ENCODE measurements at regions not wholly inside any gene's neighbourhood (a gene's known extent, or its start where the extent isn't known, plus 50 kb on each side); places are given as distances from the start of the nearest gene placed in this dataset.

- Histone ChIP-seq H4K20me1 (ENCODE audit: insufficient read depth, low read length) (no peaks in the 10 kb centered on the region), H3K9me3 (replicated peaks in 1 of 2; ENCODE audit: control insufficient read depth in 1 of 2, insufficient read depth in 1 of 2, low read length in 2 of 2) (peaks cover 0 to 5% of the 10 kb centered on the region in 2 donors), H3K4me3 (replicated peaks in 1 of 3; ENCODE audit: low read depth in 2 of 3, low read length in 3 of 3) (no peak overlapping the region), H2AFZ (ENCODE audit: insufficient read depth, low read depth, low read length, poor library complexity, severe bottlenecking) (no peak overlapping the region), H3K4me2 (replicated peaks; ENCODE audit: extremely low read depth, low read length, poor library complexity, severe bottlenecking) (no peak overlapping the region), H3K9ac (ENCODE audit: insufficient read depth, low read length, poor library complexity, severe bottlenecking) (no peak overlapping the region), H3K27ac (ENCODE audit: low read depth in 1 of 2, low read length in 2 of 2) (no peak overlapping the region), H3K79me2 (ENCODE audit: insufficient read depth, low read length) (no peaks in the 10 kb centered on the region), H3K4me1 (ENCODE audit: control insufficient read depth in 1 of 2, insufficient read depth in 2 of 2, low read length in 2 of 2) (peaks cover 0 to 8% of the 10 kb centered on the region in 2 donors), H3K36me3 (replicated peaks in 1 of 2; ENCODE audit: control insufficient read depth in 1 of 2, insufficient read depth in 2 of 2, low read length in 2 of 2) (no peaks in the 10 kb centered on the region), H3K27me3 (ENCODE audit: control insufficient read depth in 2 of 2, insufficient read depth in 2 of 2, low read length in 2 of 2) (no peaks in the 10 kb centered on the region)
- H3K27me3 Mint-ChIP-seq (ENCODE audit: low read depth in 3 of 3) = peaks cover 0 to 4% (median 0%) of the 10 kb centered on the region in 3 donors
- peaks cover 11% of the 10 kb centered on the region for H3K4me1 Mint-ChIP-seq
- intact Hi-C loops (cut with micrococcal nuclease) = no loop called here
- TF ChIP-seq CTCF (IDR thresholded peaks at IDR 0.05) = no peak
- 88% methylated on average over 3 of the region's 3 CpGs for WGBS (ENCODE audit: insufficient coverage)
- no peak overlapping the region for H3K27ac Mint-ChIP-seq
- no peak overlapping the region for H3K4me3 Mint-ChIP-seq
- H3K9me3 Mint-ChIP-seq = peaks cover 0 to 7% (median 3%) of the 10 kb centered on the region in 7 donors
- no peak for DNase-seq
- no peaks in the 10 kb centered on the region for H3K36me3 Mint-ChIP-seq
Measured at GRCh38 chr1:221510793-221511503, 230.9 kb downstream of the DUSP10 start.

- H3K36me3 ChIP-seq (replicated peaks in 1 of 2; ENCODE audit: control insufficient read depth in 1 of 2, insufficient read depth in 2 of 2, low read length in 2 of 2) = no peaks in the 10 kb centered on the region
- no peaks in the 10 kb centered on the region for H3K9me3 ChIP-seq (replicated peaks in 1 of 2; ENCODE audit: control insufficient read depth in 1 of 2, insufficient read depth in 1 of 2, low read length in 2 of 2)
- no peaks in the 10 kb centered on the region for H4K20me1 ChIP-seq (ENCODE audit: insufficient read depth, low read length)
- no peaks in the 10 kb centered on the region for H3K27me3 ChIP-seq (ENCODE audit: control insufficient read depth in 2 of 2, insufficient read depth in 2 of 2, low read length in 2 of 2)
- no peak overlapping the region for H3K9ac ChIP-seq (ENCODE audit: insufficient read depth, low read length, poor library complexity, severe bottlenecking)
- H3K4me2 ChIP-seq (replicated peaks; ENCODE audit: extremely low read depth, low read length, poor library complexity, severe bottlenecking) = no peak overlapping the region
- no peak overlapping the region for H3K27ac ChIP-seq (ENCODE audit: low read depth in 1 of 2, low read length in 2 of 2)
- no peak for TF ChIP-seq CTCF (IDR thresholded peaks at IDR 0.05)
- Mint-ChIP-seq H3K4me1 (peaks cover 11% of the 10 kb centered on the region), H3K27ac (no peak overlapping the region), H3K4me3 (no peak overlapping the region), H3K27me3 (ENCODE audit: low read depth in 3 of 3) (peaks cover 0 to 4% (median 0%) of the 10 kb centered on the region in 3 donors), H3K36me3 (no peaks in the 10 kb centered on the region), H3K9me3 (peaks cover 0 to 3% (median 0%) of the 10 kb centered on the region in 7 donors)
- H3K4me1 ChIP-seq (ENCODE audit: control insufficient read depth in 1 of 2, insufficient read depth in 2 of 2, low read length in 2 of 2) = peaks cover 0 to 8% of the 10 kb centered on the region in 2 donors
- 90% methylated on average over 2 of the region's 3 CpGs for WGBS (ENCODE audit: insufficient coverage)
- intact Hi-C loops (cut with micrococcal nuclease) = no loop called here
- no peak for DNase-seq
- no peak overlapping the region for H3K4me3 ChIP-seq (replicated peaks in 1 of 3; ENCODE audit: low read depth in 2 of 3, low read length in 3 of 3)
- H3K79me2 ChIP-seq (ENCODE audit: insufficient read depth, low read length) = no peaks in the 10 kb centered on the region
- no peak overlapping the region for H2AFZ ChIP-seq (ENCODE audit: insufficient read depth, low read depth, low read length, poor library complexity, severe bottlenecking)
Measured at GRCh38 chr1:221511797-221512196, 230.1 kb downstream of the DUSP10 start.

All from CD14-positive monocyte (primary cell).